ENCODE measurements at regions not wholly inside any gene's neighbourhood (a gene's known extent, or its start where the extent isn't known, plus 50 kb on each side); places are given as distances from the start of the nearest gene placed in this dataset.

DNA sequence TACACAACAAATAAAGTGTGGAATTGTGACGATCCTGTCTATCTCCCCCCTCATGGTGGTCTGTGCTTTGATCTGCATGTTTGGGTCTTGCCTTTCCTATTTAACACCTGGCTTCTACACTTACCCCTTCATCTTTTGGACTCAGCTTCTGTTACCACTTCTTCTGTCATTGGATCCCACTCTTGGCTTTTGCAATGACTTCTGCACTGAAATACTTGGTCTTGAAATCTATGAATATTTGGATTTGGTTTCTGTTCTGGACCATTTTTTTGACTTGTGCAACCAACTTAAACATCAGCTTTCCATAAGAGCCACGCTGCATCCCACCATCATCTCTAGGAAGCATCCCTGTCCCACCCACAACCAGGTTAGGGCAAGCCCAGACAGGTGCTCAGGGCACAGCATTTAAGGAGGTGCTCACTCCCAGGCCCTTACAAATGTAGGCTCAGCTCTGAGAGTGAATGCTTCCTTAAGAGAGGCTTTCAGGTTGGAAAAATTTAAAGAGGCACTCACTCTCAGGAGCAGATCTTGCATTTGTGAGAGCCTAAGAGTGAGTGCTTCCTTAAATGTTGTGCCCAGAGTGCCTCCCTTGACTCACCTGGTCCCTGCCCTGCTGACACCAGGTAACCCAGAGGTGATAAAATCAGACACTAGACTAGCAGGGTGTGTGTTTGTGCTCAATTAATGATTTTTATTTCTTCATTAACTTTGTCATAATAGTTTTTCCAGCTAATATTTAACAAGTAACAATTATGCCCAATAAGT is 124.5 kb upstream of the SH3BP4 start:
- Histone ChIP-seq H3K4me1 (ENCODE audit: control insufficient read depth in 3 of 3, insufficient read depth in 3 of 3, low read length in 3 of 3) (peaks cover 0 to 3% (median 2%) of the 10 kb centered on the region in 3 donors), H3K27me3 (ENCODE audit: control insufficient read depth in 3 of 3, insufficient read depth in 3 of 3, low read length in 3 of 3) (no peaks in the 10 kb centered on the region), H3K9ac (ENCODE audit: low read depth in 1 of 3, low read length in 3 of 3) (no peak overlapping the region), H3K36me3 (ENCODE audit: control insufficient read depth in 3 of 3, insufficient read depth in 3 of 3, low read length in 3 of 3) (no peaks in the 10 kb centered on the region), H3K27ac (ENCODE audit: low read depth, low read length) (no peak overlapping the region), H3K4me3 (ENCODE audit: low read length in 3 of 3) (no peak overlapping the region), H3K9me3 (ENCODE audit: control insufficient read depth in 3 of 3, low read length in 3 of 3) (no peaks in the 10 kb centered on the region)

- Histone ChIP-seq H3K27ac (ENCODE audit: low read depth, low read length) (no peak overlapping the region), H3K9ac (ENCODE audit: low read depth in 1 of 3, low read length in 3 of 3) (no peak overlapping the region), H3K4me3 (ENCODE audit: low read length in 3 of 3) (no peak overlapping the region)
Measured at GRCh38 chr2:234826681-234827080, 125.1 kb upstream of the SH3BP4 start.

DNA sequence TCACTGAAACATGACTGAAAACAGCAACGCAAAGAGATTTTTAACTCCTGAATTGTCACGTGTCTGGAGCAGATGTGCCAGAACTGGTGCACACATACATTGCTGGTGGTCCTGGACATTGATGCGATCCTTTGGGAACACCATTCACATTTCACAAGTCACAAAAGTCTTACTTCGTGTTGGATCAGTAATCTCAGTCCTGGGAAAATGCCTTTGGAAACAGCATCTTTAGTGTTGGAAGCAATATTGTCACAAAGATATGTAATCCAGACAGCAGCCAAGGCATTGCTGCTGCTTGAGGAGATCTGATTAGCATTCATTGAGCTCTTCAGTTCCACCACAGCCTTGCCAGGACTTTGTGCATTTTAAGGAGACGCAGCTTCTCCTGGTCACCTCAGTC is 126.2 kb upstream of the SH3BP4 start:
- H3K27me3 ChIP-seq (ENCODE audit: control insufficient read depth in 3 of 3, insufficient read depth in 3 of 3, low read length in 3 of 3) = no peaks in the 10 kb centered on the region
- H3K4me1 ChIP-seq (ENCODE audit: control insufficient read depth in 3 of 3, insufficient read depth in 3 of 3, low read length in 3 of 3) = peaks cover 0 to 3% (median 2%) of the 10 kb centered on the region in 3 donors
- H3K4me3 ChIP-seq (ENCODE audit: low read length in 3 of 3) = no peak overlapping the region
- no peak overlapping the region for H3K9ac ChIP-seq (ENCODE audit: low read depth in 1 of 3, low read length in 3 of 3)
- no peaks in the 10 kb centered on the region for H3K9me3 ChIP-seq (ENCODE audit: control insufficient read depth in 3 of 3, low read length in 3 of 3)
- H3K27ac ChIP-seq (ENCODE audit: low read depth, low read length) = no peak overlapping the region
- H3K36me3 ChIP-seq (ENCODE audit: control insufficient read depth in 3 of 3, insufficient read depth in 3 of 3, low read length in 3 of 3) = no peaks in the 10 kb centered on the region

More at GRCh38 chr2:234826681-234827080, 125.1 kb upstream of the SH3BP4 start:
- Histone ChIP-seq H3K4me1 (ENCODE audit: control insufficient read depth in 3 of 3, insufficient read depth in 3 of 3, low read length in 3 of 3) (peaks cover 0 to 3% (median 2%) of the 10 kb centered on the region in 3 donors), H3K36me3 (ENCODE audit: control insufficient read depth in 3 of 3, insufficient read depth in 3 of 3, low read length in 3 of 3) (no peaks in the 10 kb centered on the region), H3K27me3 (ENCODE audit: control insufficient read depth in 3 of 3, insufficient read depth in 3 of 3, low read length in 3 of 3) (no peaks in the 10 kb centered on the region), H3K9me3 (ENCODE audit: control insufficient read depth in 3 of 3, low read length in 3 of 3) (no peaks in the 10 kb centered on the region)

- H3K4me1 ChIP-seq (ENCODE audit: control insufficient read depth in 3 of 3, insufficient read depth in 3 of 3, low read length in 3 of 3) = peaks cover 0 to 3% (median 2%) of the 10 kb centered on the region in 3 donors
- H3K9me3 ChIP-seq (ENCODE audit: control insufficient read depth in 3 of 3, low read length in 3 of 3) = no peaks in the 10 kb centered on the region
- H3K9ac ChIP-seq (ENCODE audit: low read depth in 1 of 3, low read length in 3 of 3) = no peak overlapping the region
- peak overlapping the region; percentile 11 for H3K27ac ChIP-seq (ENCODE audit: low read depth, low read length)
- H3K4me3 ChIP-seq (ENCODE audit: low read length in 3 of 3) = no peak overlapping the region
- no peaks in the 10 kb centered on the region for H3K27me3 ChIP-seq (ENCODE audit: control insufficient read depth in 3 of 3, insufficient read depth in 3 of 3, low read length in 3 of 3)
- no peaks in the 10 kb centered on the region for H3K36me3 ChIP-seq (ENCODE audit: control insufficient read depth in 3 of 3, insufficient read depth in 3 of 3, low read length in 3 of 3)
Measured at GRCh38 chr2:234823877-234824376, 127.9 kb upstream of the SH3BP4 start.

GRCh38 chr2:234823196-234823876 is 128.5 kb upstream of the SH3BP4 start:
- no peak overlapping the region for H3K4me3 ChIP-seq (ENCODE audit: low read length in 3 of 3)
- no peaks in the 10 kb centered on the region for H3K36me3 ChIP-seq (ENCODE audit: control insufficient read depth in 3 of 3, insufficient read depth in 3 of 3, low read length in 3 of 3)
- H3K9me3 ChIP-seq (ENCODE audit: control insufficient read depth in 3 of 3, low read length in 3 of 3) = no peaks in the 10 kb centered on the region
- H3K27ac ChIP-seq (ENCODE audit: low read depth, low read length) = peak overlapping the region; percentile 11
- peaks cover 0 to 3% (median 2%) of the 10 kb centered on the region in 3 donors for H3K4me1 ChIP-seq (ENCODE audit: control insufficient read depth in 3 of 3, insufficient read depth in 3 of 3, low read length in 3 of 3)
- H3K9ac ChIP-seq (ENCODE audit: low read depth in 1 of 3, low read length in 3 of 3) = no peak overlapping the region
- H3K27me3 ChIP-seq (ENCODE audit: control insufficient read depth in 3 of 3, insufficient read depth in 3 of 3, low read length in 3 of 3) = no peaks in the 10 kb centered on the region

DNA sequence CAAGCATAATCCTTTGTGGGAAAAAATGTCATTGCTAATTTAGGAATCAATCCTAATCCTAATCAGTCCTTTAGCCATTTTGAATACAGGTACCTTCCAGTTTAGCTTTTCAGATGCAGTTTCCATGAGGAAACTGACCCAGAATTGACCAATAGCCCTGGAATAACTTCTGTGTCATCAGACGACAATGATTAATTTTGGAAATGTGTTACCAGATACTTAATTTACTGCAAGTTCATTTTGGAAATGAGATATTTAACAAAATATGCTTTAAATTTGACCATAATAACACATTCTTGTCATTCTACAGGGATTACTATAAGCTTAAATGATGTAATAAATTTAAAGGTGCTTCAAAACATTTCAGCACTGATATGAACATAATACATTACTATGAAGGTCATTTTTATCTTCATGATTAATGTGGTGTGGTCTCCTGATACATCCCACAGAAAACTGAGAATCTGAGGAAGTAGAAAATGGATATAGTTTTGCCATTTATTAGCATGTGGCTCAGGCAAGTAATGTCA is 129.8 kb upstream of the SH3BP4 start:
- peaks cover 0 to 3% (median 2%) of the 10 kb centered on the region in 3 donors for H3K4me1 ChIP-seq (ENCODE audit: control insufficient read depth in 3 of 3, insufficient read depth in 3 of 3, low read length in 3 of 3)
- H3K9ac ChIP-seq (ENCODE audit: low read depth in 1 of 3, low read length in 3 of 3) = no peak overlapping the region
- H3K36me3 ChIP-seq (ENCODE audit: control insufficient read depth in 3 of 3, insufficient read depth in 3 of 3, low read length in 3 of 3) = no peaks in the 10 kb centered on the region
- no peak overlapping the region for H3K27ac ChIP-seq (ENCODE audit: low read depth, low read length)
- H3K4me3 ChIP-seq (ENCODE audit: low read length in 3 of 3) = no peak overlapping the region
- no peaks in the 10 kb centered on the region for H3K9me3 ChIP-seq (ENCODE audit: control insufficient read depth in 3 of 3, low read length in 3 of 3)
- no peaks in the 10 kb centered on the region for H3K27me3 ChIP-seq (ENCODE audit: control insufficient read depth in 3 of 3, insufficient read depth in 3 of 3, low read length in 3 of 3)

- Histone ChIP-seq H3K9me3 (ENCODE audit: control insufficient read depth in 3 of 3, low read length in 3 of 3) (no peaks in the 10 kb centered on the region), H3K4me1 (ENCODE audit: control insufficient read depth in 3 of 3, insufficient read depth in 3 of 3, low read length in 3 of 3) (peaks cover 0 to 3% (median 2%) of the 10 kb centered on the region in 3 donors), H3K4me3 (ENCODE audit: low read length in 3 of 3) (no peak overlapping the region), H3K27me3 (ENCODE audit: control insufficient read depth in 3 of 3, insufficient read depth in 3 of 3, low read length in 3 of 3) (peaks cover 0 to 3% (median 0%) of the 10 kb centered on the region in 3 donors), H3K9ac (ENCODE audit: low read depth in 1 of 3, low read length in 3 of 3) (no peak overlapping the region), H3K36me3 (ENCODE audit: control insufficient read depth in 3 of 3, insufficient read depth in 3 of 3, low read length in 3 of 3) (no peaks in the 10 kb centered on the region), H3K27ac (ENCODE audit: low read depth, low read length) (no peak overlapping the region)
Measured at GRCh38 chr2:234818937-234819336, 132.9 kb upstream of the SH3BP4 start.

DNA sequence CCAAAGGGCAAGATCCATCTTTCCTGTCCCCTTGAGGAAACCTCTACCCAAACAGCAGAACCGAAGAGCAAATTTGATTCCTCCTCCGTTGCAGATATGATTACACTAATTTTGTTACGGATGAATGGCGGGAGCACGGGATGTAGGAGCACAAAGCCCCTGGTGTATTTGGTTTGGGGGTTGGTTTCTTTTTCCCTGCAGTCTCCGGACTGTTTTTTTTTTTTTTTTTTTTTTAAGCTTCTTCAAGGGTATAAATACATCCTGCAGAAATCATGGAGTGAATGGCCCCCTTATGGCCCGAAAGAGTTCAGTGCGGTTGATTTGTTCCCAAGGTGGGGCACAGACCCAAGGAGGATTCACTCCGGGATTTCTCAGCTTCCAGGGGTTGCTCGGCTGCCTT is 135.3 kb upstream of the SH3BP4 start:
- no peaks in the 10 kb centered on the region for H3K36me3 ChIP-seq (ENCODE audit: control insufficient read depth in 3 of 3, insufficient read depth in 3 of 3, low read length in 3 of 3)
- H3K27me3 ChIP-seq (ENCODE audit: control insufficient read depth in 3 of 3, insufficient read depth in 3 of 3, low read length in 3 of 3) = peaks cover 0 to 4% (median 3%) of the 10 kb centered on the region in 3 donors
- no peak overlapping the region for H3K27ac ChIP-seq (ENCODE audit: low read depth, low read length)
- H3K9ac ChIP-seq (ENCODE audit: low read depth in 1 of 3, low read length in 3 of 3) = no peak overlapping the region
- H3K4me1 ChIP-seq (ENCODE audit: control insufficient read depth in 3 of 3, insufficient read depth in 3 of 3, low read length in 3 of 3) = no peaks in the 10 kb centered on the region
- H3K4me3 ChIP-seq (ENCODE audit: low read length in 3 of 3) = no peak overlapping the region
- H3K9me3 ChIP-seq (ENCODE audit: control insufficient read depth in 3 of 3, low read length in 3 of 3) = no peaks in the 10 kb centered on the region

DNA sequence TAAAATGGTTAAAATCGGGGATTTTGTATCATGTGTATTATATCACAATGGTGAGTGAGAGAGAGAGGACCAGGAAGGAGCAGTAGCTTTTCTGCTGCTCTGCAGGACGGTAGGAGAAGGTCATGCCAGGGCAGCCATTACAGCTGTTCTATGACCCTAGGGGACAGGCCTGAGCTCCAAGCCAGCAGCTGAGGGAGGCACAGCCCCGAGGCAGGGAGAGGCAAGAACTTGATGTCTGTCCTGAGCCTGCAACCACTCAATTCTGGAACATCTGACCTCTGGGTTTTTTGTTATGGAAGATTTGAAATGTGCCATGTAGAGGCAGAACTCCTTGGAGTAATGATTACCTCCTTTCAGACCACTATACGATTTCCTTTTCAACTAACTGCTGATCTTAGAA is 135.8 kb upstream of the SH3BP4 start:
- Histone ChIP-seq H3K4me3 (ENCODE audit: low read length in 3 of 3) (no peak overlapping the region), H3K9ac (ENCODE audit: low read depth in 1 of 3, low read length in 3 of 3) (no peak overlapping the region), H3K4me1 (ENCODE audit: control insufficient read depth in 3 of 3, insufficient read depth in 3 of 3, low read length in 3 of 3) (no peaks in the 10 kb centered on the region), H3K27me3 (ENCODE audit: control insufficient read depth in 3 of 3, insufficient read depth in 3 of 3, low read length in 3 of 3) (peaks cover 0 to 4% (median 3%) of the 10 kb centered on the region in 3 donors), H3K9me3 (ENCODE audit: control insufficient read depth in 3 of 3, low read length in 3 of 3) (no peaks in the 10 kb centered on the region), H3K27ac (ENCODE audit: low read depth, low read length) (no peak overlapping the region), H3K36me3 (ENCODE audit: control insufficient read depth in 3 of 3, insufficient read depth in 3 of 3, low read length in 3 of 3) (no peaks in the 10 kb centered on the region)

DNA sequence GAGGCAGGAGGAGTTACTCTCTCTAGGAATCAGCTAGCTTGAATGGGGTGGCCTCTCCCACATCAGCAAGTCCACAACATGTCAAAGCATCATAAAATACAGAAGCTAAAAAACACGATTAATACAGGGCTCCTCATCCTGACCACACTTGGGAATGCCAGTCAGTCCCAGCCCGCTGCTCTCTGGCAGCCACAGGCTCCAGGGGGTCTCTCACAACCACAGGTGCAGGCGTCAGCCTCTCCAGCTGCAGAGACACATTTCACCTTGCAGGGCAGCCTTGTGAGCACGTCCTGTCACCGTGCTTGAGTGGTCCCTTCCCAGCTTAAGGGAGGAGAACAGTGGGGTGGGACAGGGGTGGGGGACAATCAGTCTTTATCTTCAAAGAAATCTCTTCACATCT is 137.4 kb upstream of the SH3BP4 start:
- Histone ChIP-seq H3K27ac (ENCODE audit: low read depth, low read length) (no peak overlapping the region), H3K27me3 (ENCODE audit: control insufficient read depth in 3 of 3, insufficient read depth in 3 of 3, low read length in 3 of 3) (peaks cover 0 to 4% (median 3%) of the 10 kb centered on the region in 3 donors), H3K4me1 (ENCODE audit: control insufficient read depth in 3 of 3, insufficient read depth in 3 of 3, low read length in 3 of 3) (no peaks in the 10 kb centered on the region), H3K9me3 (ENCODE audit: control insufficient read depth in 3 of 3, low read length in 3 of 3) (no peaks in the 10 kb centered on the region), H3K9ac (ENCODE audit: low read depth in 1 of 3, low read length in 3 of 3) (no peak overlapping the region), H3K36me3 (ENCODE audit: control insufficient read depth in 3 of 3, insufficient read depth in 3 of 3, low read length in 3 of 3) (no peaks in the 10 kb centered on the region), H3K4me3 (ENCODE audit: low read length in 3 of 3) (no peak overlapping the region)

Measured in skeletal muscle tissue (tissue), 3 donors.